SK-N-SH (cell line): ENCODE measurements at regions not wholly inside any gene's neighbourhood (a gene's known extent, or its start where the extent isn't known, plus 50 kb on each side); places are given as distances from the start of the nearest gene placed in this dataset.

ENCODE experiments used
- CHD2 ChIP-seq: fragments of 150-350 bp; IDR thresholded peaks from 2 replicates; pipeline ENCODE4 v1.6.1; 2018; ENCODE audit warnings: low read length; ENCODE audit not compliant: partially characterized antibody
- CTCF ChIP-seq: fragments of 200-600 bp; sonication (generic); IDR thresholded peaks from 2 replicates; pipeline ENCODE4 v1.6.1; 2017; ENCODE audit warnings: antibody characterized with exemption, mild to moderate bottlenecking, moderate library complexity
- EP300 ChIP-seq, 2 experiments: IDR thresholded peaks; 2 replicates each; pipeline versions ENCODE4 v1.4.0 to v1.6.1; 2012; ENCODE audit warnings: borderline replicate concordance in 1 of 2, low read depth in 1 of 2, low read length in 1 of 2
- POLR2AphosphoS5 ChIP-seq: IDR thresholded peaks from 2 replicates; pipeline ENCODE4 v1.6.1; 2012; ENCODE audit warnings: low read depth, low read length
- TAF1 ChIP-seq: IDR thresholded peaks from 2 replicates; pipeline ENCODE4 v1.6.1; 2012; ENCODE audit warnings: low read depth, mild to moderate bottlenecking, low read length, moderate library complexity, borderline replicate concordance

- no peak for TF ChIP-seq TAF1
- no peak for TF ChIP-seq CHD2
- TF ChIP-seq EP300 (IDR thresholded peaks at IDR 0.05; ENCODE audit: borderline replicate concordance in 1 of 2, low read depth in 1 of 2, low read length in 1 of 2), result no peak
- no peak for TF ChIP-seq POLR2AphosphoS5
- no peak; the same call in 1 of the 2 replicates for TF ChIP-seq CTCF
Measured at GRCh38 chr7:131106681-131107336, 220.9 kb upstream of the MKLN1 start.
